Dedifferentiated amniotic fluid mesenchymal stem cell (primary cell): ENCODE measurements at regions not wholly inside any gene's neighbourhood (a gene's known extent, or its start where the extent isn't known, plus 50 kb on each side); places are given as distances from the start of the nearest gene placed in this dataset.
"Not testable (repeated sequence)": the region's sequence is repeated elsewhere in the genome, so short reads cannot be mapped to it uniquely, and the experiment has no call there.

Experiments
- DNase-seq: peaks from one replicate; pipeline ENCODE4 v3.0.0-alpha.2; 2016; ENCODE audit errors: extremely low spot score

- DNase-seq, result no peak
Observed at GRCh38 chr1:104163912-104164476, 414.3 kb downstream of the AMY1C start.

GRCh38 chr1:104172243-104172681 lies 422.6 kb downstream of the AMY1C start:
- DNase-seq, result no peak

- DNase-seq, result no peak
Observed at GRCh38 chr1:104182251-104182650, 432.6 kb downstream of the AMY1C start.

- no peak for DNase-seq
Observed at GRCh38 chr1:104189207-104189606, 439.5 kb downstream of the AMY1C start.

GRCh38 chr1:104190821-104191220 lies 441.1 kb downstream of the AMY1C start:
- DNase-seq, result no peak

GRCh38 chr1:104195395-104195794 lies 445.7 kb downstream of the AMY1C start:
- DNase-seq, result no peak

- no peak for DNase-seq
Observed at GRCh38 chr1:104196136-104196535, 446.4 kb downstream of the AMY1C start.

GRCh38 chr1:104197516-104197915 lies 447.8 kb downstream of the AMY1C start:
- no peak for DNase-seq

- no peak for DNase-seq
Observed at GRCh38 chr1:104212239-104212638, 462.5 kb downstream of the AMY1C start.

GRCh38 chr1:104217395-104217986 lies 467.8 kb downstream of the AMY1C start:
- not testable (repeated sequence) for DNase-seq

- no peak for DNase-seq
Observed at GRCh38 chr1:104229860-104230259, 480.2 kb downstream of the AMY1C start.

- no peak for DNase-seq
Observed at GRCh38 chr1:104231676-104232075, 482.0 kb downstream of the AMY1C start.

GRCh38 chr1:104235141-104235540 lies 485.4 kb downstream of the AMY1C start:
- no peak for DNase-seq

GRCh38 chr1:104238991-104239390 lies 489.3 kb downstream of the AMY1C start:
- no peak for DNase-seq

GRCh38 chr1:104248385-104248784 lies 498.7 kb downstream of the AMY1C start:
- no peak for DNase-seq

GRCh38 chr1:104259481-104259880 lies 509.8 kb downstream of the AMY1C start:
- no peak for DNase-seq

- not testable (repeated sequence) for DNase-seq
Observed at GRCh38 chr1:104263110-104263509, 513.4 kb downstream of the AMY1C start.

- no peak for DNase-seq
Observed at GRCh38 chr1:104264521-104264920, 514.8 kb downstream of the AMY1C start.

GRCh38 chr1:104265163-104265562 lies 515.5 kb downstream of the AMY1C start:
- DNase-seq, result no peak

GRCh38 chr1:104266612-104267011 lies 516.9 kb downstream of the AMY1C start:
- DNase-seq, result no peak

- DNase-seq, result not testable (repeated sequence)
Observed at GRCh38 chr1:104288322-104288721, 538.6 kb downstream of the AMY1C start.

- DNase-seq, result no peak
Observed at GRCh38 chr1:104291156-104291555, 541.5 kb downstream of the AMY1C start.

- DNase-seq, result no peak
Observed at GRCh38 chr1:104294259-104294658, 544.6 kb downstream of the AMY1C start.

- DNase-seq, result no peak
Observed at GRCh38 chr1:104295511-104295910, 545.8 kb downstream of the AMY1C start.
